ENCODE measurements at regions not wholly inside any gene's neighbourhood (a gene's known extent, or its start where the extent isn't known, plus 50 kb on each side); places are given as distances from the start of the nearest gene placed in this dataset.

DNA sequence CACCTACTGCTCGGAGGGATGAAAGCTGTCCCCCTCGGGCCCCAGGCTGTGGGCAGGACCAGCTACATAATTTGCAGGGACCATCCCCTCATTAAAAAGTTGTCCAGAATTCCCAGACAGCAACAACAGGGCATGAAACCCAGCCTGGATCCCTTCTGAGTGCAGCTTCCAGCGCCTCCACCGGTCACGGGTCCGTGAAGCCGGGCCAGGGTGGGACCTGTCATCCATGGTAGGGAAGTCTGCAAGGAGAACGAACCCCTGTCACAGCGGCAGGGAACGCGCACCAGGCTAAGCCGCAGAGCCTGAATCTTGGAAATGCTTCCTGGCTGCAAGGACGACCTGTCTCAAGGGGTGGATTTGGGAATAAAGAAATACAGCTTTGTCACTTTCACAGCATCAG is 214.2 kb downstream of the RBFOX3 start:
- TF ChIP-seq FOXA1 (IDR thresholded peaks at IDR 0.05): no peak
- no peak for TF ChIP-seq FOXK2 (IDR thresholded peaks at IDR 0.05)
- TF ChIP-seq SP1 (IDR thresholded peaks at IDR 0.05): no peak
- TF ChIP-seq HDGF (IDR thresholded peaks at IDR 0.05; ENCODE audit: borderline replicate concordance): no peak
- no peak for TF ChIP-seq ELF4 (IDR thresholded peaks at IDR 0.05)
